ENCODE measurements at regions not wholly inside any gene's neighbourhood (a gene's known extent, or its start where the extent isn't known, plus 50 kb on each side); places are given as distances from the start of the nearest gene placed in this dataset.

DNA sequence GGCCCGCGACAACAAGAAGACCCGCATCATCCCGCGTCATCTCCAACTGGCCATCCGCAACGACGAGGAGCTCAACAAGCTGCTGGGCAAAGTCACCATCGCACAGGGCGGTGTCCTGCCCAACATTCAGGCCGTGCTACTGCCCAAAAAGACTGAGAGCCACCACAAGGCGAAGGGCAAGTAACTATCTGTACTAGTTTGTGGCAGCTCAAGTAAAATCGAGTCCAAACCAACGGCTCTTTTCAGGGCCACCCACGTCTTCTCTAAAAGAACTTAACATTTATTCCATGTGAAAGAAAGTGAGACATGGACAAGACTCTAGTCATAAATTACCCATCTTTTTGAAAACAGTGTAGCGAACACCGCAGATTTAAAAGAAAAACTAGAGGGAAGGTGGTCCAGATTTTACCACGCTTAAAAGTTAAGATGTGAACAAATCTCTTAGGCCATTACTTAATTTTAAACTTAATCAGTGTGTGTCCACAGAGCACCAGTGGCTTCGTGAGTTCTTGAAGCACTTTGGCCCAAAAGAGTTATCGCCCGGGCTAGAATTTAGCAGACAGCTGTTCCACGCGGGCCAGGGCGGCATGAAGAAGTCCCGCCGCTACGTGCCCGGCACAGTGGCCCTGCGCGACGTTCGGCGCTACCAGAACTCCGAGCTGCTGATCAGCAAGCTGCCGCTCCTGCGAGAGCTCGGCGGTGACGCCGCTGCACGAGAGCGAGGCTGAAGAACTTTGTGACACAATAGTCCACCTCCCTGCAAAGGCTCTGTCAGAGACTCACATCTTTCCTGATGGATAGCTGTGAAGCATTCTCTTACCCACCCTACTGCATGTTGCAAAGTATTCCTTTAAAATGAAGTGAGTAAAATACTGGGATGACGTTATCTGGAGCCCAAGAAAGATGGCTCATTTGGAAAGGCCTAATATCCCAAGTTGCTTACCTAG is 113.9 kb upstream of the PRSS16 start:
- Histone ChIP-seq H3K36me3 (ENCODE audit: control insufficient read depth, insufficient read depth, low read length) (no peaks in the 10 kb centered on the region), H3K27me3 (ENCODE audit: control insufficient read depth, insufficient read depth, low read length) (no peaks in the 10 kb centered on the region), H3K4me3 (ENCODE audit: low read depth, low read length) (peak overlapping the region; percentile 51)
- TF ChIP-seq, protein P1, sequence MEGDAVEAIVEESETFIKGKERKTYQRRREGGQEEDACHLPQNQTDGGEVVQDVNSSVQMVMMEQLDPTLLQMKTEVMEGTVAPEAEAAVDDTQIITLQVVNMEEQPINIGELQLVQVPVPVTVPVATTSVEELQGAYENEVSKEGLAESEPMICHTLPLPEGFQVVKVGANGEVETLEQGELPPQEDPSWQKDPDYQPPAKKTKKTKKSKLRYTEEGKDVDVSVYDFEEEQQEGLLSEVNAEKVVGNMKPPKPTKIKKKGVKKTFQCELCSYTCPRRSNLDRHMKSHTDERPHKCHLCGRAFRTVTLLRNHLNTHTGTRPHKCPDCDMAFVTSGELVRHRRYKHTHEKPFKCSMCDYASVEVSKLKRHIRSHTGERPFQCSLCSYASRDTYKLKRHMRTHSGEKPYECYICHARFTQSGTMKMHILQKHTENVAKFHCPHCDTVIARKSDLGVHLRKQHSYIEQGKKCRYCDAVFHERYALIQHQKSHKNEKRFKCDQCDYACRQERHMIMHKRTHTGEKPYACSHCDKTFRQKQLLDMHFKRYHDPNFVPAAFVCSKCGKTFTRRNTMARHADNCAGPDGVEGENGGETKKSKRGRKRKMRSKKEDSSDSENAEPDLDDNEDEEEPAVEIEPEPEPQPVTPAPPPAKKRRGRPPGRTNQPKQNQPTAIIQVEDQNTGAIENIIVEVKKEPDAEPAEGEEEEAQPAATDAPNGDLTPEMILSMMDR (IDR thresholded peaks at IDR 0.05; ENCODE audit: insufficient read depth, low read length, poor library complexity, severe bottlenecking): no peak
- no peak for DNase-seq (ENCODE audit: low read depth)

DNA sequence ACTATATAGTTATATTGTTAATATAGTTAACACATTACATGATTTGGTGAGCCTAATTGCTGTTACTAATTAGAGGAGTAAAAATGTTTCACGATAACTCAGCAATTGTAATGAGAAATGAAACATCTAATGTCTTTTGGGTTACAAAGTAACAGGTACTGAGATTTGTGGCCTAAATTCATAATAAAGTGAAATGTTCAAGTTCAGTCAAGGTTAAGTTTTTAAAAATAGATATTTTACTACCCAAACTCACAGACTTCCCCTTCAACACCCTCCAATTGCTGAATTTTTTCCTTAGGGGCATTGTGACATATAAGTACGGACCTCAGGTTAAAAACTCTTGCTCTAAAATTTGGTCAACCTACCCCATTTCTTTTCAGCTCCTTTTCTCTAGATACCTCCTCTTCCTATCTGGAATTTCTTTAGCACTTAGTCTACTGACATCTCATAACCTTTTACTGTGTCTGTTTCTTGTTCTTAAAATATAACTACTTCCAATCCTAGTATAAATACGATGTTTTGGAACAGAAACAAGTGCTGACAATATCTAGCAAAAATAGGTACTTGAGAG is 112.3 kb upstream of the PRSS16 start:
- Histone ChIP-seq H3K36me3 (ENCODE audit: control insufficient read depth, insufficient read depth, low read length) (no peaks in the 10 kb centered on the region), H3K4me3 (ENCODE audit: low read depth, low read length) (no peak overlapping the region), H3K27me3 (ENCODE audit: control insufficient read depth, insufficient read depth, low read length) (no peaks in the 10 kb centered on the region)
- TF ChIP-seq, protein P1 (IDR thresholded peaks at IDR 0.05; ENCODE audit: insufficient read depth, low read length, poor library complexity, severe bottlenecking): no peak
- no peak for DNase-seq (ENCODE audit: low read depth)

DNA sequence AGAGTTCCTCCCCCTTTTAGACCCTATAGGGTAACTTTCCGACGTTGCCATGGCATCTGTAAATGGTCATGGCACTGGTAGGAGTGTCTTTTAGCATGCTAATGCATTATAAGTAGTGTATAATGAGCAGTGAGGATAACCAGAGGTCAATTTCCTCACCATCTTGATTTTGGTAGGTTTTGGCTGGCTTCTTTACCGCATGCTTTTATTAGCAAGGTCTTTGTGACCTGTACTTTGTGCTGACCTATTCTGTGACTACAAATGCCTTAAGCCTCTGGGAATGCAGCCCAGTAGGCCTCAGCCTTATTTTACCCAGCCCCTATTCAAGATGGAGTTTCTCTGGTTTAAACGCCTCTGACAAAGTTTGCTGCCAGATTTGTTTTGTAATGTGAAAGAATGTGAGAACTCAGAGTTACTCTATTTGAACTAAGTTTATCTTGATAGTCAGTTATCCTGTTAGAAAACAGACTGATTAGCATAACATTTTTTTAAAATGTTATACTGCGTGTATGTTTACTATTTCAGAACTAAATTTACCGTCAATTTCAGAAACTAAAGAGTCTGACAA is 111.3 kb upstream of the PRSS16 start:
- H3K4me3 ChIP-seq (ENCODE audit: low read depth, low read length): no peak overlapping the region
- H3K27me3 ChIP-seq (ENCODE audit: control insufficient read depth, insufficient read depth, low read length): no peaks in the 10 kb centered on the region
- TF ChIP-seq, protein P1 (IDR thresholded peaks at IDR 0.05; ENCODE audit: insufficient read depth, low read length, poor library complexity, severe bottlenecking): no peak
- no peak for DNase-seq (ENCODE audit: low read depth)
- no peaks in the 10 kb centered on the region for H3K36me3 ChIP-seq (ENCODE audit: control insufficient read depth, insufficient read depth, low read length)

DNA sequence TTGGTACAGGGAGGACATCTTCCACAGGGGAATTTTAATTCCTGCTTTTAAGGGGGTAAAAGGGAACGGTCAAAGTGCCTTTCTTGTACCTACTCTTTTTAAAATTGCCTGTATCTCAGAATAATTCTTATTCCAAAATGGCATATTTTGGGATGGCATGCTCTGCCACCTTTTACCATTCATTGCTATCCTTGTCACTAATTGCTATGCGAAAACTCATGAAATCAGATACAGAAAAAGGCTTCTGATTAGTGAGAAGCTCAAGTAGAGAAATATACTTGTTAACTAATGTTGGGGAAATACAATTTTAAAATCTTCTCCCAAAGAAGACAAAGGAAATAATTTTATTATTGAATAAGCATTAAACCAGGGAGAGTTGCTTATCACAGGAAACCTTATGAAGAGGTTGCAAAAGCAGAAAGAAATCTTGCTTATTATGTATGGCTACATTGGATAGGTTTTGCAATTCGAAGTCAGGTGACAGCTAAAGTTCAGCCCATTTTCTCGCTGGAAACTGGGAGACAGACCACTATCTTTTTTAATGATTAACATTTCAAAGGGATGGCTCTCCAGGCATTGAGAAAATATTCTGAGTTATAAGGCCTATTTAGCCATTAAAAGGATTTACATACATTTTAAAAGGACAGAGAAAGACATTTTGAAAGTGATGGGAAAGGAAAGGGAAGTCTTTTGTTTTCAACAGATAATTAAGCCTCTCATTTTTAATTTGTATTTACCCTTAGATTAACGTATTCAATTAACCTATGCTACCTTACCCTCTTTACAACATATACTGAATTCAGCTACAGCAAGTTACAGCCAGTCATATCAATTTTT is 110.3 kb upstream of the PRSS16 start:
- DNase-seq (ENCODE audit: low read depth): no peak
- TF ChIP-seq, protein P1 (IDR thresholded peaks at IDR 0.05; ENCODE audit: insufficient read depth, low read length, poor library complexity, severe bottlenecking): no peak
- H3K4me3 ChIP-seq (ENCODE audit: low read depth, low read length): no peak overlapping the region
- H3K27me3 ChIP-seq (ENCODE audit: control insufficient read depth, insufficient read depth, low read length): no peaks in the 10 kb centered on the region
- no peaks in the 10 kb centered on the region for H3K36me3 ChIP-seq (ENCODE audit: control insufficient read depth, insufficient read depth, low read length)

DNA sequence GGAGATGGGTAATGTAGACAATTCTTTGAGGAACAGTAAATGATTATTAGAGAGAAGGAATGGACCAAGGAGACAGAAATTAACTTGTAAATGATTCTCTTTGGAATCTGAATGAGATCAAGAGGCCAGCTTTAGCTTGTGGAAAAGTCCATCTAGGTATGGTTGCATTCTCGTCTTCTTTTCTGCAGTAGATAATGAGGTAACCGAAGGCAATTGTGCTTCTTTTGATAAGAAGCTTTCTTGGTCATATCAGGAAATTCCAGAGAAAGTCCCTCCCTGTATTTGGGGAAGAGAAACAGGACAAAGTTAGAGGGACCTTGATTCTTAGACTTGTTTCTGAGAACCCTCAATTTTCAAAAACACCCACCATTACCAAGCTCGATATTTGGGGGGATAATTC is 109.1 kb upstream of the PRSS16 start:
- no peaks in the 10 kb centered on the region for H3K36me3 ChIP-seq (ENCODE audit: control insufficient read depth, insufficient read depth, low read length)
- DNase-seq (ENCODE audit: low read depth): no peak
- no peak overlapping the region for H3K4me3 ChIP-seq (ENCODE audit: low read depth, low read length)
- TF ChIP-seq, protein P1 (IDR thresholded peaks at IDR 0.05; ENCODE audit: insufficient read depth, low read length, poor library complexity, severe bottlenecking): no peak
- no peaks in the 10 kb centered on the region for H3K27me3 ChIP-seq (ENCODE audit: control insufficient read depth, insufficient read depth, low read length)
